H1 (cell line): ENCODE measurements at regions not wholly inside any gene's neighbourhood (a gene's known extent, or its start where the extent isn't known, plus 50 kb on each side); places are given as distances from the start of the nearest gene placed in this dataset.

ENCODE experiments used
- CTCF ChIA-PET: fragments of 300-600 bp; sonication (Branson Sonifier 250); formaldehyde crosslinking; loops from one replicate; lab custom pipeline; 2021; ENCODE audit not compliant: partially characterized antibody; lab: Charles Lee
- POLR2A ChIA-PET: fragments of 300-600 bp; sonication (Branson Sonifier 250); formaldehyde crosslinking; loops from one replicate; lab custom pipeline; 2021; ENCODE audit warnings: inconsistent platforms; ENCODE audit not compliant: partially characterized antibody; lab: Charles Lee
- DNase-seq, 2 experiments: peaks; one replicate each; pipeline versions ENCODE4 v3.0.0 to v3.0.0-alpha.2; 2010 to 2022; ENCODE audit warnings: low spot score in 2 of 2, low read depth in 1 of 2, mixed read lengths in 1 of 2
- FAIRE-seq: peaks from 2 replicates; lab custom pipeline; 2011; peaks lifted over from hg19 to GRCh38; lab: Jason Lieb, UNC
- H2AFZ ChIP-seq: 2 replicates; pipeline ENCODE4 v1.8.1; 2012; ENCODE audit warnings: low read length, inconsistent platforms
- H2AK5ac ChIP-seq: 2 replicates; pipeline ENCODE4 v1.6.1; 2013; ENCODE audit warnings: low read depth, low read length
- H2BK120ac ChIP-seq: replicated peaks from 2 replicates; pipeline ENCODE3; 2013; ENCODE audit warnings: low read depth, low read length, inconsistent platforms
- H2BK12ac ChIP-seq: 2 replicates; pipeline ENCODE4 v1.6.1; 2013; ENCODE audit warnings: low read depth, low read length
- H2BK15ac ChIP-seq: 2 replicates; pipeline ENCODE4 v1.6.1; 2013; ENCODE audit warnings: low read length
- H2BK20ac ChIP-seq: 2 replicates; pipeline ENCODE4 v1.6.1; 2013; ENCODE audit warnings: low read length
- H2BK5ac ChIP-seq: 2 replicates; pipeline ENCODE4 v1.6.1; 2013; ENCODE audit warnings: low read depth, low read length
- H3K14ac ChIP-seq: 2 replicates; pipeline ENCODE4 v1.6.1; 2013; ENCODE audit warnings: inconsistent platforms; ENCODE audit not compliant: insufficient read length
- H3K18ac ChIP-seq: 2 replicates; pipeline ENCODE4 v1.6.1; 2013; ENCODE audit warnings: low read length; ENCODE audit errors: extremely low read depth
- H3K23ac ChIP-seq: 2 replicates; pipeline ENCODE4 v1.6.1; 2013; ENCODE audit warnings: inconsistent platforms; ENCODE audit not compliant: insufficient read length
- H3K23me2 ChIP-seq: 2 replicates; pipeline ENCODE4 v1.6.1; 2013; ENCODE audit warnings: low read depth, low read length
- H3K27ac ChIP-seq: 2 replicates; pipeline ENCODE4 v1.6.1; 2011; ENCODE audit warnings: low read depth, low read length, inconsistent platforms
- H3K27me3 ChIP-seq, 4 experiments: replicated peaks in 1 of 4; 1 replicate in 1 of 4; 2 replicates in 3 of 4; pipeline versions ENCODE4 v1.6.1 to v1.8.1; 2011 to 2013; ENCODE audit warnings: low read length in 3 of 4, mild to moderate bottlenecking in 3 of 4, inconsistent platforms in 2 of 4, mixed read lengths in 2 of 4, moderate library complexity in 1 of 4; ENCODE audit not compliant: control insufficient read depth in 3 of 4, insufficient read depth in 3 of 4; ENCODE audit errors: extremely low read depth in 1 of 4
- H3K36me3 ChIP-seq, 4 experiments: 2 replicates each; pipeline versions ENCODE4 v1.6.1 to v1.8.1; 2011 to 2013; ENCODE audit warnings: mild to moderate bottlenecking in 4 of 4, low read length in 3 of 4, moderate library complexity in 2 of 4, control low read depth in 1 of 4, inconsistent platforms in 1 of 4; ENCODE audit not compliant: insufficient read depth in 4 of 4, control insufficient read depth in 2 of 4
- H3K4ac ChIP-seq: replicated peaks from 2 replicates; pipeline ENCODE3; 2013; ENCODE audit warnings: low read length, low read depth, mixed read lengths, inconsistent platforms; ENCODE audit not compliant: insufficient read length
- H3K4me1 ChIP-seq, 4 experiments: replicated peaks in 1 of 4; 1 replicate in 1 of 4; 2 replicates in 3 of 4; pipeline versions ENCODE4 v1.6.1 to v1.8.1; 2011 to 2013; ENCODE audit warnings: low read length in 3 of 4, inconsistent platforms in 2 of 4, mixed read lengths in 1 of 4; ENCODE audit not compliant: insufficient read depth in 4 of 4, control insufficient read depth in 3 of 4
- H3K4me2 ChIP-seq, 2 experiments: 2 replicates each; pipeline versions ENCODE4 v1.6.1 to v1.8.1; 2011 to 2013; ENCODE audit warnings: low read depth in 2 of 2, low read length in 2 of 2, control low read depth in 1 of 2, inconsistent platforms in 1 of 2, mild to moderate bottlenecking in 1 of 2; ENCODE audit not compliant: insufficient read depth in 1 of 2
- H3K4me3 ChIP-seq, 4 experiments: fragments of 200-600, 300-600 bp in 1 of 4; sonication (generic), shearing (Covaris generic), sonication (Bioruptor Twin) in 1 of 4; 2 replicates each; pipeline versions ENCODE4 v1.5.1 to v1.8.1; 2011 to 2016; ENCODE audit warnings: low read length in 4 of 4, low read depth in 3 of 4, control low read depth in 2 of 4, inconsistent platforms in 2 of 4, mild to moderate bottlenecking in 2 of 4, mixed read lengths in 1 of 4, moderate library complexity in 1 of 4; ENCODE audit not compliant: insufficient read depth in 2 of 4; ENCODE audit errors: extremely low read depth in 1 of 4
- H3K56ac ChIP-seq: replicated peaks from 2 replicates; pipeline ENCODE3; 2013; ENCODE audit warnings: low read depth, mild to moderate bottlenecking, mixed read lengths, low read length, inconsistent platforms; ENCODE audit not compliant: insufficient read length
- H3K79me1 ChIP-seq: 2 replicates; pipeline ENCODE4 v1.6.1; 2013; ENCODE audit warnings: low read depth, low read length, control low read depth
- H3K79me2 ChIP-seq, 2 experiments: 2 replicates each; pipeline versions ENCODE4 v1.6.1 to v1.8.1; 2012 to 2013; ENCODE audit warnings: low read length in 2 of 2, mild to moderate bottlenecking in 2 of 2, inconsistent platforms in 1 of 2; ENCODE audit not compliant: insufficient read depth in 2 of 2, control insufficient read depth in 1 of 2
- H3K9ac ChIP-seq, 4 experiments: replicated peaks in 1 of 4; 1 replicate in 1 of 4; 2 replicates in 3 of 4; pipeline versions ENCODE4 v1.6.1 to v1.8.1; 2011 to 2013; ENCODE audit warnings: low read depth in 3 of 4, low read length in 3 of 4, control low read depth in 2 of 4, mild to moderate bottlenecking in 2 of 4, moderate library complexity in 2 of 4, inconsistent platforms in 1 of 4; ENCODE audit errors: extremely low read depth in 1 of 4
- H3K9me3 ChIP-seq, 2 experiments: 2 replicates each; pipeline versions ENCODE4 v1.6.1 to v1.8.1; 2012 to 2013; ENCODE audit warnings: mild to moderate bottlenecking in 2 of 2, moderate library complexity in 2 of 2, control low read depth in 1 of 2, inconsistent platforms in 1 of 2, low read depth in 1 of 2, low read length in 1 of 2, mixed read lengths in 1 of 2; ENCODE audit not compliant: insufficient read depth in 2 of 2
- H4K20me1 ChIP-seq, 2 experiments: replicated peaks in 1 of 2; 2 replicates each; pipeline versions ENCODE3 to v1.8.1; 2011 to 2013; ENCODE audit warnings: inconsistent platforms in 2 of 2, low read length in 2 of 2, mild to moderate bottlenecking in 1 of 2; ENCODE audit not compliant: insufficient read depth in 2 of 2, control insufficient read depth in 1 of 2
- H4K5ac ChIP-seq: 2 replicates; pipeline ENCODE4 v1.6.1; 2013; ENCODE audit warnings: low read length, low read depth, mixed read lengths, inconsistent platforms; ENCODE audit not compliant: insufficient read length
- H4K8ac ChIP-seq: 2 replicates; pipeline ENCODE4 v1.8.0; 2013; ENCODE audit warnings: mild to moderate bottlenecking, moderate library complexity, low read length, inconsistent platforms; ENCODE audit not compliant: insufficient read depth; ENCODE audit errors: extremely low read depth
- H4K91ac ChIP-seq: replicated peaks from 2 replicates; pipeline ENCODE3; 2013; ENCODE audit warnings: low read length, mixed read lengths, inconsistent platforms; ENCODE audit not compliant: insufficient read length
- PHF8 ChIP-seq: fragments of 200-600 bp; sonication (generic); conservative IDR thresholded peaks from 2 replicates; pipeline ENCODE4 v1.7.1; 2012; ENCODE audit warnings: low read depth, mild to moderate bottlenecking, inconsistent platforms, low read length, moderate library complexity
- POLR2AphosphoS5 ChIP-seq: IDR thresholded peaks from 2 replicates; pipeline ENCODE4 v1.6.1; 2011; ENCODE audit warnings: low read depth, low read length
- POU5F1 ChIP-seq: IDR thresholded peaks from 2 replicates; pipeline ENCODE4 v1.6.1; 2011; ENCODE audit warnings: low read depth, mild to moderate bottlenecking, low read length, moderate library complexity
- TCF12 ChIP-seq: IDR thresholded peaks from 2 replicates; pipeline ENCODE4 v1.6.1; 2011; ENCODE audit warnings: low read depth, mild to moderate bottlenecking, low read length
- TF ChIP-seq, protein P1 (sequence below): IDR thresholded peaks from 2 replicates; pipeline ENCODE4 v1.6.1; 2012; ENCODE audit warnings: inconsistent platforms
- TF ChIP-seq, protein P2 (sequence below): IDR thresholded peaks from 2 replicates; pipeline ENCODE4 v1.6.1; 2011; ENCODE audit warnings: low read length, improper control_type of control experiment
- TF ChIP-seq, protein P3 (sequence below): IDR thresholded peaks from 2 replicates; pipeline ENCODE4 v1.6.1; 2011; ENCODE audit warnings: low read depth, mild to moderate bottlenecking, low read length; ENCODE audit not compliant: insufficient read depth

DNA sequence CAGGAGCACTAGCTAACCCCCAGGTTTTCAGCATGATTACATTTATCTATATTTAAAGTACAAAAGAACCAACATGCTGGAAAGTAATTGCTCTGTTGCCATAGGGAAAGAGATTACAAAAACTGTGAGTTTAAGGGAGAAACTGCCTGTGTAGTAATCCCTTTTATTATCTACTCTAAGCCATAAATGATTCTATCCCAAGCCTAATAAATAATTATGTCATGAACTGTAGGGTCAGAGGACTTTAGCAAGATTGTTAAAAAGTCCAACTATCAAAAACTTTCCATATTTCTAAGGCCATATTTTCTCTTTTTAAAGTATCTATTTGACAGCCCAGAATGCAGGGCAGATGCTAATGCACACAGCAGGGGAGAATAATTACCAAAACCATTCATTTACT is 573.8 kb upstream of the MIR17HG start:
- Histone ChIP-seq H3K14ac (no peak overlapping the region), H3K4me1 (peaks cover 0 to 4% (median 2%) of the 10 kb centered on the region in 4 experiments; a peak in 2 of 7 replicates), H2BK15ac (no peak overlapping the region)
- POLR2A ChIA-PET, result no interaction called here
- TF ChIP-seq POU5F1 (no peak), POLR2AphosphoS5 (no peak), TCF12 (no peak), PHF8 (no peak)
- TF ChIP-seq, protein P1, sequence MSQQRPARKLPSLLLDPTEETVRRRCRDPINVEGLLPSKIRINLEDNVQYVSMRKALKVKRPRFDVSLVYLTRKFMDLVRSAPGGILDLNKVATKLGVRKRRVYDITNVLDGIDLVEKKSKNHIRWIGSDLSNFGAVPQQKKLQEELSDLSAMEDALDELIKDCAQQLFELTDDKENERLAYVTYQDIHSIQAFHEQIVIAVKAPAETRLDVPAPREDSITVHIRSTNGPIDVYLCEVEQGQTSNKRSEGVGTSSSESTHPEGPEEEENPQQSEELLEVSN, result no peak
- TF ChIP-seq, protein P2, sequence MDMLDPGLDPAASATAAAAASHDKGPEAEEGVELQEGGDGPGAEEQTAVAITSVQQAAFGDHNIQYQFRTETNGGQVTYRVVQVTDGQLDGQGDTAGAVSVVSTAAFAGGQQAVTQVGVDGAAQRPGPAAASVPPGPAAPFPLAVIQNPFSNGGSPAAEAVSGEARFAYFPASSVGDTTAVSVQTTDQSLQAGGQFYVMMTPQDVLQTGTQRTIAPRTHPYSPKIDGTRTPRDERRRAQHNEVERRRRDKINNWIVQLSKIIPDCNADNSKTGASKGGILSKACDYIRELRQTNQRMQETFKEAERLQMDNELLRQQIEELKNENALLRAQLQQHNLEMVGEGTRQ, result no peak
- TF ChIP-seq, protein P3, sequence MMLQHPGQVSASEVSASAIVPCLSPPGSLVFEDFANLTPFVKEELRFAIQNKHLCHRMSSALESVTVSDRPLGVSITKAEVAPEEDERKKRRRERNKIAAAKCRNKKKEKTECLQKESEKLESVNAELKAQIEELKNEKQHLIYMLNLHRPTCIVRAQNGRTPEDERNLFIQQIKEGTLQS, result no peak
- TF ChIP-seq, all 59 proteins: peak for 0
- Histone ChIP-seq H3K18ac (no peak overlapping the region), H4K20me1 (no peaks in the 10 kb centered on the region), H2BK5ac (no peak overlapping the region), H2BK20ac (no peak overlapping the region), H2BK12ac (no peak overlapping the region), H3K4me3 (no peak overlapping the region), H3K27me3 (no peaks in the 10 kb centered on the region), H3K27ac (no peak overlapping the region), H3K9ac (no peak overlapping the region), H4K5ac (no peak overlapping the region), H4K91ac (no peak overlapping the region), H3K4me2 (no peak overlapping the region), H3K23ac (no peak overlapping the region), H3K9me3 (no peaks in the 10 kb centered on the region), H2AFZ (no peak overlapping the region), H3K4ac (no peak overlapping the region), H2BK120ac (no peak overlapping the region), H3K79me2 (no peaks in the 10 kb centered on the region), H3K79me1 (no peaks in the 10 kb centered on the region), H3K23me2 (no peaks in the 10 kb centered on the region), H3K36me3 (no peaks in the 10 kb centered on the region), H3K56ac (no peak overlapping the region), H2AK5ac (no peak overlapping the region), H4K8ac (no peak overlapping the region)
- DNase-seq (no peak), FAIRE-seq (no peak)
- CTCF ChIA-PET, result interaction anchor here (0.6 kb wide), 1 partner anchor 93 kb away, joined by 3 read pairs; no protein-coding TSS in a partner anchor
